ENCODE measurements at regions not wholly inside any gene's neighbourhood (a gene's known extent, or its start where the extent isn't known, plus 50 kb on each side); places are given as distances from the start of the nearest gene placed in this dataset.

GRCh38 chr5:42022383-42022972, 97.4 kb downstream of the FBXO4 start:
- no peak for TF ChIP-seq CTCF (conservative IDR thresholded peaks at IDR 0.05; ENCODE audit: low read depth, low read length)
- TF ChIP-seq EZH2phosphoT487 (IDR thresholded peaks at IDR 0.05; ENCODE audit: borderline replicate concordance, low read length): no peak
- no peak for TF ChIP-seq EZH2 (IDR thresholded peaks at IDR 0.05; ENCODE audit: low read length, unreplicated experiment)
